HEK293 (cell line): ENCODE measurements at regions not wholly inside any gene's neighbourhood (a gene's known extent, or its start where the extent isn't known, plus 50 kb on each side); places are given as distances from the start of the nearest gene placed in this dataset.

Source experiments
- KLF9 ChIP-seq: fragments of 450-650 bp; formaldehyde crosslinking; IDR thresholded peaks from 2 replicates; pipeline ENCODE4 v1.5.1; 2016; ENCODE audit warnings: missing biosample characterization, missing genetic modification characterization, low read depth
- TF ChIP-seq, protein P1 (sequence below): fragments of 450-650 bp; formaldehyde crosslinking; IDR thresholded peaks from 2 replicates; pipeline ENCODE4 v1.5.1; 2016; ENCODE audit warnings: missing biosample characterization, missing genetic modification characterization

DNA sequence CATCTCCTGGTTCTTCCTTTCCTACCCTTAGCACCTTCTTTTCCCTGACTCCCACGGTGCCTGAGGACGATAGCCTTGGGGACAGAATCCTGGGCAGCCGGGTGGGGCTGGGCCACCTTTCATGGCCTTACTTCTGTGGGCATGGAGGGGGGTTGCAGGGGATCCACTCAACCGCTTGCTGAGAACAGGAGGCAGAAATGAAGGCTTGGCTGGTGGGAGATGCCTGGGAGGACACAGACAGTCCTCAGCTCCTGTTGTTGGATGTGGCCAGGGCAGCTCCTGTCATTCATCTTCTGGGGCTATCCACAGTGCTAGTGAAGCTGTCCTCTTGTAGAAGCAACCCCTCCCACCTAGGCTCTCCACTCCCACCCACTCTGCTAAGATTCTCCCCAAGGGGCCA is 95.5 kb upstream of the CELF4 start:
- TF ChIP-seq, protein P1, sequence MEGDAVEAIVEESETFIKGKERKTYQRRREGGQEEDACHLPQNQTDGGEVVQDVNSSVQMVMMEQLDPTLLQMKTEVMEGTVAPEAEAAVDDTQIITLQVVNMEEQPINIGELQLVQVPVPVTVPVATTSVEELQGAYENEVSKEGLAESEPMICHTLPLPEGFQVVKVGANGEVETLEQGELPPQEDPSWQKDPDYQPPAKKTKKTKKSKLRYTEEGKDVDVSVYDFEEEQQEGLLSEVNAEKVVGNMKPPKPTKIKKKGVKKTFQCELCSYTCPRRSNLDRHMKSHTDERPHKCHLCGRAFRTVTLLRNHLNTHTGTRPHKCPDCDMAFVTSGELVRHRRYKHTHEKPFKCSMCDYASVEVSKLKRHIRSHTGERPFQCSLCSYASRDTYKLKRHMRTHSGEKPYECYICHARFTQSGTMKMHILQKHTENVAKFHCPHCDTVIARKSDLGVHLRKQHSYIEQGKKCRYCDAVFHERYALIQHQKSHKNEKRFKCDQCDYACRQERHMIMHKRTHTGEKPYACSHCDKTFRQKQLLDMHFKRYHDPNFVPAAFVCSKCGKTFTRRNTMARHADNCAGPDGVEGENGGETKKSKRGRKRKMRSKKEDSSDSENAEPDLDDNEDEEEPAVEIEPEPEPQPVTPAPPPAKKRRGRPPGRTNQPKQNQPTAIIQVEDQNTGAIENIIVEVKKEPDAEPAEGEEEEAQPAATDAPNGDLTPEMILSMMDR (tag by site-specific recombination) = no peak
- no peak for TF ChIP-seq KLF9 (tag by site-specific recombination)
